H1 (cell line): ENCODE measurements at regions not wholly inside any gene's neighbourhood (a gene's known extent, or its start where the extent isn't known, plus 50 kb on each side); places are given as distances from the start of the nearest gene placed in this dataset.

ENCODE experiments used
- BRCA1 ChIP-seq: IDR thresholded peaks from 2 replicates; pipeline ENCODE4 v1.6.1; 2012; ENCODE audit warnings: low read depth, low read length, improper control_type of control experiment
- NANOG ChIP-seq: IDR thresholded peaks from 2 replicates; pipeline ENCODE4 v1.6.1; 2011; ENCODE audit warnings: low read length, low read depth, mild to moderate bottlenecking, inconsistent platforms; ENCODE audit not compliant: insufficient read depth, poor library complexity, severe bottlenecking

- no peak for TF ChIP-seq NANOG
- no peak for TF ChIP-seq BRCA1
Measured at GRCh38 chr12:22126758-22127157, 80.7 kb downstream of the CMAS start (continued).
